Adrenal gland (tissue), 9 donors: ENCODE measurements at regions not wholly inside any gene's neighbourhood (a gene's known extent, or its start where the extent isn't known, plus 50 kb on each side); places are given as distances from the start of the nearest gene placed in this dataset.

Source experiments
- DNase-seq, 7 donors: peaks; one replicate each; pipeline ENCODE4 v3.0.0-alpha.2; 2019 to 2020
- H3K27ac ChIP-seq, 5 donors: fragments of 200-600 bp; sonication (generic) in 4 of 5; 1 replicate in 3 of 5; 2 replicates in 2 of 5; pipeline versions ENCODE4 v1.5.1 to v1.8.0; 2016 to 2020; ENCODE audit warnings: mild to moderate bottlenecking in 1 of 5
- H3K27me3 ChIP-seq: fragments of 200-600 bp; 2 replicates; pipeline ENCODE4 v1.8.0; 2021
- H3K36me3 ChIP-seq, 2 donors: fragments of 200-600 bp; replicated peaks in 1 of 2; 1 replicate in 1 of 2; 2 replicates in 1 of 2; pipeline versions ENCODE4 v1.5.1 to v1.8.0; 2018 to 2022
- H3K4me1 ChIP-seq, 2 donors: fragments of 200-600 bp; replicated peaks in 1 of 2; 1 replicate in 1 of 2; 2 replicates in 1 of 2; pipeline versions ENCODE4 v1.5.1 to v1.8.0; 2018 to 2021
- H3K4me3 ChIP-seq, 4 donors: fragments of 200-600 bp; sonication (generic) in 3 of 4; one replicate each; pipeline ENCODE4 v1.5.1; 2016 to 2018
- H3K9me3 ChIP-seq, 3 donors: fragments of 200-600 bp; sonication (generic) in 1 of 3; replicated peaks in 1 of 3; 1 replicate in 2 of 3; 2 replicates in 1 of 3; pipeline versions ENCODE4 v1.5.1 to v1.8.0; 2016 to 2021
- CTCF ChIP-seq, 6 experiments: fragments of 450-650 bp in 4 of 6; fragments of 200-600 bp in 2 of 6; sonication (generic) in 1 of 6; IDR thresholded peaks; 1 replicate in 5 of 6; 2 replicates in 1 of 6; pipeline versions ENCODE4 v1.5.1 to v1.8.0; 2016 to 2021; ENCODE audit warnings: antibody characterized with exemption in 6 of 6, mild to moderate bottlenecking in 2 of 6, moderate library complexity in 1 of 6
- POLR2A ChIP-seq, 2 donors: fragments of 450-650 bp; IDR thresholded peaks; one replicate each; pipeline ENCODE4 v1.6.1; 2017; ENCODE audit warnings: antibody characterized with exemption in 2 of 2, mild to moderate bottlenecking in 2 of 2, moderate library complexity in 1 of 2
- WGBS, 4 donors: extraction: QIAGEN DNeasy Blood & Tissue Kit in 2 of 4; methylation state at CpG; one replicate each; pipeline versions ENCODE4 v1.1.5 to v1.1.7; 2013 to 2017; 5-methylcytosine and 5-hydroxymethylcytosine counted together
- intact Hi-C, 2 donors: fragments of 100-400 bp; cut with DNase I; formaldehyde crosslinking; loops; one replicate each; pipeline versions ENCODE4 v1.14.1 to v1.15.0; 2022 to 2023
- donor health status: healthy with polysubstance abuse.
- donor health status: Bipolar disorder and iron deficiency.
- donor health status: DM: yes; HTN: yes; CAD: no.
- donor health status: DM: no; HTN: no; CAD: no.
- donor health status: DM: no; HTN: no; CAD: no.

GRCh38 chr13:74305876-74306275 lies 171.7 kb upstream of the KLF12 start:
- H3K4me3 ChIP-seq = no peak overlapping the region
- DNase-seq = no peak
- TF ChIP-seq POLR2A (IDR thresholded peaks at IDR 0.05) (no peak), CTCF (IDR thresholded peaks at IDR 0.05) (no peak)
- intact Hi-C loops = no loop called here
- peaks cover 0 to 7% of the 10 kb centered on the region in 2 donors for H3K4me1 ChIP-seq
- no peak overlapping the region for H3K27ac ChIP-seq
- 20 to 37% (median 33%) methylated on average over 3 of the region's 3 CpGs for WGBS, 4 donors
- no peaks in the 10 kb centered on the region for H3K9me3 ChIP-seq
- no peaks in the 10 kb centered on the region for H3K36me3 ChIP-seq
- H3K27me3 ChIP-seq = no peaks in the 10 kb centered on the region

- Histone ChIP-seq H3K27me3 (no peaks in the 10 kb centered on the region), H3K9me3 (no peaks in the 10 kb centered on the region), H3K4me3 (no peak overlapping the region), H3K27ac (no peak overlapping the region), H3K36me3 (no peaks in the 10 kb centered on the region), H3K4me1 (peaks cover 0 to 9% of the 10 kb centered on the region in 2 donors)
- DNase-seq = no peak
- TF ChIP-seq CTCF (IDR thresholded peaks at IDR 0.05) (no peak), POLR2A (IDR thresholded peaks at IDR 0.05) (no peak)
- intact Hi-C loops = no loop called here
- 51 to 64% (median 60%) methylated on average over 9 of the region's 9 CpGs for WGBS, 4 donors
Observed at GRCh38 chr13:74301258-74301935, 167.2 kb upstream of the KLF12 start.

GRCh38 chr13:74300162-74300561 lies 166.0 kb upstream of the KLF12 start:
- TF ChIP-seq CTCF (IDR thresholded peaks at IDR 0.05) (no peak), POLR2A (IDR thresholded peaks at IDR 0.05) (no peak)
- DNase-seq = no peak
- no peak overlapping the region for H3K4me3 ChIP-seq
- H3K27ac ChIP-seq = no peak overlapping the region
- no peaks in the 10 kb centered on the region for H3K9me3 ChIP-seq
- H3K4me1 ChIP-seq = peaks cover 0 to 9% of the 10 kb centered on the region in 2 donors
- no peaks in the 10 kb centered on the region for H3K36me3 ChIP-seq
- intact Hi-C loops = no loop called here
- H3K27me3 ChIP-seq = no peaks in the 10 kb centered on the region

- intact Hi-C loops = no loop called here
- 81 to 92% (median 86%) methylated on average over 2 of the region's 2 CpGs for WGBS, 4 donors
- H3K27me3 ChIP-seq = no peaks in the 10 kb centered on the region
- H3K9me3 ChIP-seq = no peaks in the 10 kb centered on the region
- H3K27ac ChIP-seq = no peak overlapping the region
- DNase-seq = peak in 2 of 7 donors; percentile 4 to 26
- no peak overlapping the region for H3K4me3 ChIP-seq
- TF ChIP-seq CTCF (IDR thresholded peaks at IDR 0.05) = no peak
- no peak for TF ChIP-seq POLR2A (IDR thresholded peaks at IDR 0.05)
- peaks cover 0 to 9% of the 10 kb centered on the region in 2 donors for H3K4me1 ChIP-seq
- H3K36me3 ChIP-seq = no peaks in the 10 kb centered on the region
Observed at GRCh38 chr13:74299721-74300120, 165.5 kb upstream of the KLF12 start.
